Esophagus squamous epithelium (tissue), 4 donors: ENCODE measurements at regions not wholly inside any gene's neighbourhood (a gene's known extent, or its start where the extent isn't known, plus 50 kb on each side); places are given as distances from the start of the nearest gene placed in this dataset.

ENCODE experiments used
- POLR2A ChIP-seq, 4 donors: fragments of 450-650 bp; IDR thresholded peaks; one replicate each; pipeline ENCODE4 v1.6.1; 2017; ENCODE audit warnings: antibody characterized with exemption in 4 of 4, mild to moderate bottlenecking in 4 of 4, moderate library complexity in 3 of 4
- TF ChIP-seq, protein P1 (sequence below), 6 experiments: fragments of 450-650 bp in 4 of 6; fragments of 200-600 bp in 2 of 6; sonication (generic) in 2 of 6; IDR thresholded peaks; one replicate each; pipeline ENCODE4 v1.5.1; 2016 to 2019; ENCODE audit warnings: antibody characterized with exemption in 6 of 6, mild to moderate bottlenecking in 4 of 6, moderate library complexity in 4 of 6

DNA sequence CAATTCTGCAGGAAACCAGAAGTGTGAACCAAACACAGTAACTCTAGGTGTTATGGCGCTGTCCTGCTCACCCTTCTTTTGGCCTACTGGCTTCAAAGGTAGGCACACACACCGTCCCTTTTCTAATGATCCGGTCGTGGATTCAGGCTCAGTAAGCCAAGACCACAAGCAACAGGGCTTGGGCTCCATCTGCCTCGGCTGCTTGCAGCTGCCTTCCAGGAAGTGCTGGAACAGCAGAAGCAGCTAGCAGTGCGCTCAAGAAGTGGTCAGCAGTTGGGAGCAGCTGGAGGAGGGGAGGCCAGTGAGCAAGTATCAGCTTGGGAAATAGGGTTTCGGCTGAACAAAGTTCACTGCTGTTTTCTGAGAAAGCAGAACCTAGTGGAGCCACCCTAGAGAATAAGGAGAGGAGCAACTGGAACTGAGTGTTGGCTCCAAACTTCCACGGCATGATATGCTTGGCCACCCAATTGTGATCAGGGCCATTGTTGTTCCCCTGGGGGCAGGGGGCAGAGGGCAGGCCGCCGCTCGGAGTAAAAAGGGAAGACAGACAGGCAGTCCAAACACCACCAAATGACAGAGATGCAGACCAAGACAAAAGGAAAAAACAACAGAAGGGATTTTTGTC is 173.4 kb downstream of the TOMM20 start:
- TF ChIP-seq, protein P1, sequence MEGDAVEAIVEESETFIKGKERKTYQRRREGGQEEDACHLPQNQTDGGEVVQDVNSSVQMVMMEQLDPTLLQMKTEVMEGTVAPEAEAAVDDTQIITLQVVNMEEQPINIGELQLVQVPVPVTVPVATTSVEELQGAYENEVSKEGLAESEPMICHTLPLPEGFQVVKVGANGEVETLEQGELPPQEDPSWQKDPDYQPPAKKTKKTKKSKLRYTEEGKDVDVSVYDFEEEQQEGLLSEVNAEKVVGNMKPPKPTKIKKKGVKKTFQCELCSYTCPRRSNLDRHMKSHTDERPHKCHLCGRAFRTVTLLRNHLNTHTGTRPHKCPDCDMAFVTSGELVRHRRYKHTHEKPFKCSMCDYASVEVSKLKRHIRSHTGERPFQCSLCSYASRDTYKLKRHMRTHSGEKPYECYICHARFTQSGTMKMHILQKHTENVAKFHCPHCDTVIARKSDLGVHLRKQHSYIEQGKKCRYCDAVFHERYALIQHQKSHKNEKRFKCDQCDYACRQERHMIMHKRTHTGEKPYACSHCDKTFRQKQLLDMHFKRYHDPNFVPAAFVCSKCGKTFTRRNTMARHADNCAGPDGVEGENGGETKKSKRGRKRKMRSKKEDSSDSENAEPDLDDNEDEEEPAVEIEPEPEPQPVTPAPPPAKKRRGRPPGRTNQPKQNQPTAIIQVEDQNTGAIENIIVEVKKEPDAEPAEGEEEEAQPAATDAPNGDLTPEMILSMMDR (IDR thresholded peaks at IDR 0.05) = no peak
- no peak for TF ChIP-seq POLR2A (IDR thresholded peaks at IDR 0.05)
